NCI-H2029 (cell line): ENCODE measurements at regions not wholly inside any gene's neighbourhood (a gene's known extent, or its start where the extent isn't known, plus 50 kb on each side); places are given as distances from the start of the nearest gene placed in this dataset.
"Not testable (repeated sequence)": the region's sequence is repeated elsewhere in the genome, so short reads cannot be mapped to it uniquely, and the experiment has no call there.

Source experiments
- DNase-seq: peaks from one replicate; lab custom pipeline; 2025; lab: John Stamatoyannopoulos, UW

GRCh38 chr12:88707800-88708199 lies 127.5 kb upstream of the KITLG start:
- no peak for DNase-seq

DNA sequence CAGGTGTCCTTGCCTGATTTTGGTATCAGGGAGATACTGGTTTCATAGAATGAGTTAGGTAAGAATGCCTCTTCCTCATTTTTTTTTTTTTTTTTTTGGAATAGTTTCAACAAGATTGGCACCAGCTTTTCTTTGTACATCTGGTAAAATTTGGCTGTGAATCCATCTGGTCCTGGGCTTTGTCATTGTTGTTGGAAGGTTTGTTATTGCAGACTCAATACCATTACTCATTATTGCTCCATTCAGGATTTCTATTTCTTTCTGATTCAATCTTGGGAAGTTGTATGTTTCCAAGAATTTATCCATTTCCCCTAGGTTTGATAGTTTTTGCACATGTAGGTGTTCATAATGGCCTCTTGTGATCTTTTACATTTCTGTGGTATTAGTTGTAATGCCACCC lies 126.0 kb upstream of the KITLG start:
- DNase-seq, result no peak

GRCh38 chr12:88703790-88704189 lies 123.5 kb upstream of the KITLG start:
- DNase-seq, result no peak

- no peak for DNase-seq
Observed at GRCh38 chr12:88698471-88698870, 118.2 kb upstream of the KITLG start.

DNA sequence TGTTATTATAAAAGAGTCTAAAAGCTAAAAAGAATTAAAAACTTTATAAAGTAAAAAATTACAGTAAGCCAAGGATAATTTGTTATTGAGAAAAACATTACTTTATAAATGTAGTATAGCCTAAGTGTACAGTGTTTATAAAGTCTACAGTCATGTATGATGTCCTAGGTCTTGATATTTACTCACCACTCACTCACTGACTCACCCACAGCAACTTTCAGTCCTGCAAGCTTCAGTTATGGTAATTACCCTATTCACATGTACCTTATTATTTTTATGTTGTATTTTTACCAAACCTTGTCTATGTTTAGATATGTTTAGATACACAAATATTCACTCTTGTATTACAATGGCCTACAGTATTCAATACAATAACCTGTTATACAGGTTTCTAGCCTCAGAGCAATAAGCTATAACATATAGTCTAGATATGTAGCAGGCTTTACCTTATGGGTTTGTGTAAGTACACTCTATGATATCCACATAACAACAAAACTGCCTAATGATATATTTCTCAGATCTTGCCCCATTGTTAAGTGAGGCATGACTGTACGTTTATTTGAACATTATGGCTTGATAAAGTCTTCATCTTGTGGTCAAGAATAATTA lies 113.7 kb upstream of the KITLG start:
- DNase-seq, result no peak

- no peak for DNase-seq
Observed at GRCh38 chr12:88691811-88692210, 111.5 kb upstream of the KITLG start.

- no peak for DNase-seq
Observed at GRCh38 chr12:88684610-88685009, 104.3 kb upstream of the KITLG start.

DNA sequence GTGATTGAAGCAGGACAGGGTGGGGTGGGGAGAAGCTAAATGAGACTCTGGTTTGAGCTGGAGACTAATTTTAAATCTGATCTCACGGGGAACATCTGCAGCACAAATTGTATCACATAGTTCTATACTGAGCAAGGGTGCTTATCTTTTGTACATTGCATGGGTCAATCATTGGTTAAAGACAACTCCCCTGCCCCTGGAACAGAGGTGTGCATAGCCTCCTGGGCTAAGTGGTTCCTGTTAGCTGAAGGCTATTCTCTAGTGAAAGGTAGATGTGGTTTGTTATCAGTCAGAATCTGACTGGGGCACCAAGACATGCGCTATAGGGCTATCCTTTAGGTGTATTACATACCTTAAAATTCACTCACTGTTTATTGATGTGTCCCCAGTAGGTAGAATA lies 103.9 kb upstream of the KITLG start:
- DNase-seq, result no peak

- no peak for DNase-seq
Observed at GRCh38 chr12:88683628-88684027, 103.4 kb upstream of the KITLG start.

GRCh38 chr12:88681271-88681670 lies 101.0 kb upstream of the KITLG start:
- no peak for DNase-seq

GRCh38 chr12:88677464-88677863 lies 97.2 kb upstream of the KITLG start:
- DNase-seq, result no peak

- not testable (repeated sequence) for DNase-seq
Observed at GRCh38 chr12:88667615-88668014, 87.3 kb upstream of the KITLG start.

DNA sequence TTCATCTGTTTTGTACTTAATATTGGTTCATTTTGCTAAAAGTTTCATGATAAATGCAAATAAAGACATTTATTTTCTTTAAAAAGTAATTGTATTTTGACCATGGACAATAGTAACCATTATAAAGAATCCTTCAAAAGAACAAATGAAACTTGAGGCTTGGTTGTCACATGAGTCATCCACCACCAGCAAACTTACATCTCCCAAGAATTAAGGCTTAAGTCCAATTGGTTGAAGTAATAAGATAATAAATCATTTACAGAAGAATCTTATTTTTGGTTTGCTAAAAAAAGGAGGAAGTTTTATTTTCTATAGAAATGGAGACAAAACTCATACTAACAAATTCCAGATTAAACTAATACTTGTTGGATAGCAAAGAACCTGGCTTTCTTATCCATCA lies 84.8 kb upstream of the KITLG start:
- DNase-seq, result no peak

DNA sequence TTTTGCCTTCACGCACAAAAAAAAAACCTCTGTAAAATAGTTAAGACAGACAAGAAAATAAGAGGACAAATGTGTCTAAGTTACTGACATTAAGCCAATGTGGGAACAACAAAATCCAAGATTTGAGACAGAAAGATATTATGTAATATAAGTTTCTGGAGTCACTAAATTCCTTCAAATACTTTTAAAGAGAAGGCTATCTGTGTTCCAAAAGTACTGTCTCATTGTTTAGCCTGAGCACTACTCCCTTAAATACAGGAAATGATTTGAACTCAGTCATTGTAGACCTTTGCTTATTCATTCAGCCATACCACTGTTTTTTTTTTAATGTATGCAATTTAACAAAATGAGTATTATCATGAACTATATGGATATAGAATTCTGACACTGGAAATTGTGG lies 82.7 kb upstream of the KITLG start:
- no peak for DNase-seq

DNA sequence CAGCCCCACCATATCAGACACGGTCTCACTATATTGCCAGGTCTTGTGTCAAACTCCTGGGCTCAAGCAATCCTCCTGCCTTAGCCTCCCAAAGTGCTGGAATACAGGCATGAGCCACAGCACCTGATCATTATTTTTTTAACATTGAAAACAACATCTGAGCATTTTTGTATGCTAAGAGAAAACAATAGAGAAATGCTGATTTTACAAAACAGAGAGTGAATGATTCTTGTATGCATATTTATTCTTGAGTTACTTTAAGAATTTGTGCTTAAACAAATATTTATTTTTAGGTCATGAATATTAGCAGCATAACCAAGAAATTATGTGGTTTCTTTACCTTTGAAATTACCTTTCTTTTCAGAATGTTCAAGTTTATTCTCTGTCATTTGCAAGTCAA lies 81.8 kb upstream of the KITLG start:
- DNase-seq, result no peak

- no peak for DNase-seq
Observed at GRCh38 chr12:88658009-88658408, 77.7 kb upstream of the KITLG start.

DNA sequence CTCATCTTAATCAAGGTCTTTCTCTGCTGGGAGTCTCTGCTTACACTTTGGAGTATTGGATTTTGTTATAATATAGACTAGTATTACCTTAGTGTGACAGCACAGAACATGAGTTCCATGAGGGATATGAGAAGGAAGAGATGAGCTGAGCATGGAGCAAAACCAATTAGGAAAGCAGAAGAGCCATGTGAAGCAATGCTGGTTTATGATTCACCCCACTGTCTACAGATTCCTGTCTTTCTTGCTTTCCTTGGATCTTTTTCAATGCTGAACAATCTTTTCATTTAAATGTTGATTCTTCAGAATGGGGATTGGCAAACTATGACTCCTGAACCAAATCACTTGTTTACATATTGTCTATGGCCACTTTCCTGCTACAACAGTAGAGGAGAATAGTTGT lies 70.4 kb upstream of the KITLG start:
- no peak for DNase-seq

DNA sequence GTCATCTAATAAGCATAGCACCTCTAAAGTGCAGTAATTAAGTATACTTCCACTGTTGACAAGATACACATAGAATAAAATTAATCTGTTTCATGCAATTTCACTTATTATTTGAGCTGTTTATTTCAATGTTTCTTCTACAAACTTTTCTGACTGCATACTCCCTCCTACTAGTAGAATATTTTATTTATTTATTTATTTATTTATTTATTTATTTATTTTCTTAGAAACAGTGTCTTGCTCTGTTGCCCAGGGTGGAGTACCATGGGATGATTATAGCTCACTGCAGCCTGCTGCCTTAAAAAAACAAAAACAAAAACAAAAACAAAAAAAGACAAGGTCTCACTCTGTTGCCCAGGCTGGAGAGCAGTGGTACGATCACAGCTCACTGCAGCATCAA lies 68.4 kb upstream of the KITLG start:
- no peak for DNase-seq

GRCh38 chr12:88646824-88647223 lies 66.6 kb upstream of the KITLG start:
- DNase-seq, result no peak

DNA sequence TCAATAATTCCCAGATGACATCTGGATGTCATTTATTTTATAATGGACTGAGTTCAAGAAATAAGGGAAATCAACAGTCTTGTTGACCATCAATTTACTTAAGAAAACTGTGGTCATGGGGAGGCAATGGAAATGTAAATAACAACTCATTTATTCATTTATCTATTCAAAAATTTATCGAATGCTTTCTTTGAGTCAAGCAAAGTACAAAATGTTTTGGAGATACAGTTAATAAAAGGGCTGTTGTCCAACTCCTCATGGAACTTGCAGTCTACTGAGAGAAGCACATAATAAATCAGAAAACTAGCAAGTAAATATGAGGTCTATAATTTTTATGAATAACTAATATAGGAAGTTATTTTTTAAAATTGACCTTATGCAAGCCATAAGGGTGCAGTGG lies 65.5 kb upstream of the KITLG start:
- DNase-seq, result no peak

- no peak for DNase-seq
Observed at GRCh38 chr12:88644946-88645702, 64.9 kb upstream of the KITLG start.

GRCh38 chr12:88643685-88644084 lies 63.4 kb upstream of the KITLG start:
- DNase-seq, result no peak

DNA sequence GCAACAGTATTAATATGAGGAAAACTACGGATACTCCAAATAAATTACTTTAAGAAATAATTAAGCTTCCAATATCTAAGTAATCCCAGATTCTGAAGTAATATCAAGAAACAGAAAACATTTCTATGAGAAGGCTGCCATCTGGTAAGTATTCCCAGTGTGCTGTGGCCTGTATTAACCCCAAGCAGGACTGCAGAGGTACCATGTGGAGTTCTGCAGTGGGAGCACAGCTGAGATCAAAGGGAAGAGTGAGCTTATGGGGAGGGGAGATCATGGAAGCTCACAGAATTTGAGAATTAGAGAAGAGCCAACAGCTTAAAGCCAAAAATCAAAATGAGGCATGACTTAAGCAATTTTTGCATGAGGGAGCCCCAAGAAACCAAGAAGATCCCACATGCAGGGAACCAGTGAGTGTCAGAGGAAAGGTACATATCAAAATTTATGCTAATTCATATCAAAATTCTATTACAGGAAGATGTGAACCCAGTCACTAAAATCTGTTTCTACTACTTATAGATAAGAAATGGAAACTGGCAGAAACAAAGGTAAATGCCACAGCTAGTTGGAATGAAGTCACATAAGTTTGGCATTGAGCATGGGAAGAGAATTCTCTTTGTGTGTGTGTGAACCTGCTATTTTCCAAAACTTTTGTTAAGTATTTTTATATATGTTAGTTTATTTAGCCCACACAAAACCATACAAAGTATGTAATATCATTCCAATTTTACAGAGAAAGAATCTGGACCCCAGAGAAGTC lies 62.6 kb upstream of the KITLG start:
- no peak for DNase-seq
